Astrocyte of the hippocampus (primary cell): ENCODE measurements at regions not wholly inside any gene's neighbourhood (a gene's known extent, or its start where the extent isn't known, plus 50 kb on each side); places are given as distances from the start of the nearest gene placed in this dataset.

Source experiments
- DNase-seq: peaks from one replicate; pipeline ENCODE4 v3.0.0; 2011; ENCODE audit warnings: low read depth, low spot score

GRCh38 chr7:13139436-13139835 is 452.0 kb downstream of the ARL4A start:
- no peak for DNase-seq

- no peak for DNase-seq
Observed at GRCh38 chr7:13144673-13145072, 457.2 kb downstream of the ARL4A start.

GRCh38 chr7:13148548-13148947 is 461.1 kb downstream of the ARL4A start:
- no peak for DNase-seq

GRCh38 chr7:13151978-13152377 is 464.5 kb downstream of the ARL4A start:
- peak; percentile 4 for DNase-seq

GRCh38 chr7:13152755-13153154 is 465.3 kb downstream of the ARL4A start:
- DNase-seq: no peak

- DNase-seq: no peak
Observed at GRCh38 chr7:13153266-13153665, 465.8 kb downstream of the ARL4A start.

GRCh38 chr7:13153742-13154141 is 466.3 kb downstream of the ARL4A start:
- peak; percentile 2 for DNase-seq

- peak; percentile 6 for DNase-seq
Observed at GRCh38 chr7:13155188-13155587, 467.8 kb downstream of the ARL4A start.

- DNase-seq: no peak
Observed at GRCh38 chr7:13159003-13159402, 471.6 kb downstream of the ARL4A start.

- no peak for DNase-seq
Observed at GRCh38 chr7:13159467-13160184, 472.2 kb downstream of the ARL4A start.

GRCh38 chr7:13161125-13161524 is 473.7 kb downstream of the ARL4A start:
- DNase-seq: no peak

GRCh38 chr7:13165854-13166253 is 478.4 kb downstream of the ARL4A start:
- no peak for DNase-seq

GRCh38 chr7:13166801-13167200 is 479.4 kb downstream of the ARL4A start:
- no peak for DNase-seq

- DNase-seq: no peak
Observed at GRCh38 chr7:13169356-13169755, 481.9 kb downstream of the ARL4A start.

GRCh38 chr7:13174991-13175390 is 487.6 kb downstream of the ARL4A start:
- DNase-seq: no peak

GRCh38 chr7:13179011-13179582 is 491.7 kb downstream of the ARL4A start:
- no peak for DNase-seq

GRCh38 chr7:13179775-13180523 is 492.5 kb downstream of the ARL4A start:
- DNase-seq: peak; percentile 12

GRCh38 chr7:13181216-13181615 is 493.8 kb downstream of the ARL4A start:
- peak; percentile 87 for DNase-seq

GRCh38 chr7:13185139-13185538 is 497.7 kb downstream of the ARL4A start:
- no peak for DNase-seq

GRCh38 chr7:13188236-13188805 is 500.9 kb downstream of the ARL4A start:
- no peak for DNase-seq

GRCh38 chr7:13188922-13189321 is 501.5 kb downstream of the ARL4A start:
- DNase-seq: no peak

GRCh38 chr7:13189668-13190067 is 502.2 kb downstream of the ARL4A start:
- DNase-seq: no peak
